WTC11 (cell line): ENCODE measurements at regions not wholly inside any gene's neighbourhood (a gene's known extent, or its start where the extent isn't known, plus 50 kb on each side); places are given as distances from the start of the nearest gene placed in this dataset.

ENCODE experiments used
- ATAC-seq: fragments of 200-7000 bp; cut with Tn5 transposase; 2 replicates; pipeline ENCODE4 v1.10.0; 2021; ENCODE audit warnings: mild to moderate bottlenecking, moderate library complexity
- CTCF ChIA-PET: fragments of 300-600 bp; sonication (Branson Sonifier 250); formaldehyde crosslinking; loops from one replicate; lab custom pipeline; 2021; ENCODE audit warnings: antibody characterized with exemption; lab: Charles Lee
- POLR2A ChIA-PET: fragments of 350-600 bp; sonication (Branson Sonifier 250); formaldehyde crosslinking; loops from one replicate; lab custom pipeline; 2021; ENCODE audit warnings: antibody characterized with exemption; lab: Charles Lee
- DNase-seq: peaks from one replicate; pipeline ENCODE4 v3.0.0; 2021; ENCODE audit warnings: low spot score
- H3K27ac Mint-ChIP-seq: 2 replicates; pipeline ENCODE4 v1.8.0; 2021; ENCODE audit warnings: mixed read lengths
- H3K27me3 Mint-ChIP-seq: 2 replicates; pipeline ENCODE4 v1.8.0; 2021; ENCODE audit warnings: low read depth, mild to moderate bottlenecking, moderate library complexity, mixed read lengths
- H3K36me3 Mint-ChIP-seq: 2 replicates; pipeline ENCODE4 v1.8.0; 2021; ENCODE audit warnings: mixed read lengths
- H3K4me1 Mint-ChIP-seq: 2 replicates; pipeline ENCODE4 v1.8.0; 2022; ENCODE audit warnings: mixed read lengths
- H3K4me3 Mint-ChIP-seq: 2 replicates; pipeline ENCODE4 v1.8.0; 2021; ENCODE audit warnings: mild to moderate bottlenecking, moderate library complexity, mixed read lengths
- H3K9me3 Mint-ChIP-seq: 2 replicates; pipeline ENCODE4 v1.8.0; 2021; ENCODE audit warnings: mixed read lengths
- GABPB1 ChIP-seq: sonication (generic); formaldehyde crosslinking; IDR thresholded peaks from 2 replicates; pipeline ENCODE4 v1.8.1; 2023; ENCODE audit warnings: mild to moderate bottlenecking, missing genetic modification reagents
- GRHL2 ChIP-seq: fragments of 250-450 bp; sonication (Bioruptor Pico); IDR thresholded peaks from 2 replicates; pipeline ENCODE4 v1.8.0; 2022; ENCODE audit warnings: mild to moderate bottlenecking, moderate library complexity; ENCODE audit not compliant: insufficient replicate concordance, severe bottlenecking
- KAT7 ChIP-seq: sonication (generic); formaldehyde crosslinking; IDR thresholded peaks from 2 replicates; pipeline ENCODE4 v1.8.1; 2023; ENCODE audit warnings: missing genetic modification reagents, mild to moderate bottlenecking, borderline replicate concordance
- MXD4 ChIP-seq: fragments of 250-450 bp; sonication (Bioruptor Pico); IDR thresholded peaks from 2 replicates; pipeline ENCODE4 v1.8.0; 2021; ENCODE audit warnings: mild to moderate bottlenecking, moderate library complexity, borderline replicate concordance
- NFE2L1 ChIP-seq: sonication (generic); formaldehyde crosslinking; IDR thresholded peaks from 2 replicates; pipeline ENCODE4 v1.8.1; 2023; ENCODE audit warnings: missing genetic modification reagents
- NFYB ChIP-seq: sonication (generic); formaldehyde crosslinking; conservative IDR thresholded peaks from 2 replicates; pipeline ENCODE4 v1.8.0; 2022; ENCODE audit warnings: low read depth, missing genetic modification reagents
- NR2C2 ChIP-seq: sonication (generic); formaldehyde crosslinking; IDR thresholded peaks from 2 replicates; pipeline ENCODE4 v1.8.0; 2022; ENCODE audit warnings: mild to moderate bottlenecking, missing genetic modification reagents
- OVOL2 ChIP-seq: fragments of 250-450 bp; sonication (Bioruptor Pico); IDR thresholded peaks from 2 replicates; pipeline ENCODE4 v1.9.0; 2021; ENCODE audit warnings: mild to moderate bottlenecking, borderline replicate concordance
- TEAD1 ChIP-seq: sonication (generic); formaldehyde crosslinking; IDR thresholded peaks from 2 replicates; pipeline ENCODE4 v1.8.0; 2022; ENCODE audit warnings: mild to moderate bottlenecking, missing genetic modification reagents
- ZNF121 ChIP-seq: sonication (generic); formaldehyde crosslinking; IDR thresholded peaks from 2 replicates; pipeline ENCODE4 v1.8.0; 2023; ENCODE audit warnings: missing genetic modification reagents
- ZNF263 ChIP-seq: sonication (generic); formaldehyde crosslinking; IDR thresholded peaks from 2 replicates; pipeline ENCODE4 v1.8.1; 2022; ENCODE audit warnings: low read depth, mild to moderate bottlenecking, moderate library complexity, missing genetic modification reagents
- ZNF396 ChIP-seq: fragments of 250-450 bp; sonication (Bioruptor Pico); IDR thresholded peaks from 2 replicates; pipeline ENCODE4 v1.8.0; 2021; ENCODE audit warnings: mild to moderate bottlenecking, moderate library complexity, borderline replicate concordance
- TF ChIP-seq, protein P1 (sequence below): sonication (generic); formaldehyde crosslinking; IDR thresholded peaks from 2 replicates; pipeline ENCODE4 v1.8.1; 2022; ENCODE audit warnings: missing genetic modification reagents, borderline replicate concordance
- TF ChIP-seq, protein P2 (sequence below): fragments of 250-450 bp; sonication (Bioruptor Pico); IDR thresholded peaks from 2 replicates; pipeline ENCODE4 v1.9.0; 2021; ENCODE audit warnings: mild to moderate bottlenecking
- TF ChIP-seq, protein P3 (sequence below): sonication (generic); formaldehyde crosslinking; IDR thresholded peaks from 2 replicates; pipeline ENCODE4 v1.8.1; 2023; ENCODE audit warnings: mild to moderate bottlenecking, missing genetic modification reagents, moderate library complexity
- TF ChIP-seq, protein P4 (sequence below): fragments of 250-450 bp; sonication (Bioruptor Pico); IDR thresholded peaks from 2 replicates; pipeline ENCODE4 v1.9.0; 2021; ENCODE audit warnings: mild to moderate bottlenecking, borderline replicate concordance
- TF ChIP-seq, protein P5 (sequence below): sonication (generic); formaldehyde crosslinking; IDR thresholded peaks from 2 replicates; pipeline ENCODE4 v1.8.0; 2022; ENCODE audit warnings: mild to moderate bottlenecking, missing genetic modification reagents

DNA sequence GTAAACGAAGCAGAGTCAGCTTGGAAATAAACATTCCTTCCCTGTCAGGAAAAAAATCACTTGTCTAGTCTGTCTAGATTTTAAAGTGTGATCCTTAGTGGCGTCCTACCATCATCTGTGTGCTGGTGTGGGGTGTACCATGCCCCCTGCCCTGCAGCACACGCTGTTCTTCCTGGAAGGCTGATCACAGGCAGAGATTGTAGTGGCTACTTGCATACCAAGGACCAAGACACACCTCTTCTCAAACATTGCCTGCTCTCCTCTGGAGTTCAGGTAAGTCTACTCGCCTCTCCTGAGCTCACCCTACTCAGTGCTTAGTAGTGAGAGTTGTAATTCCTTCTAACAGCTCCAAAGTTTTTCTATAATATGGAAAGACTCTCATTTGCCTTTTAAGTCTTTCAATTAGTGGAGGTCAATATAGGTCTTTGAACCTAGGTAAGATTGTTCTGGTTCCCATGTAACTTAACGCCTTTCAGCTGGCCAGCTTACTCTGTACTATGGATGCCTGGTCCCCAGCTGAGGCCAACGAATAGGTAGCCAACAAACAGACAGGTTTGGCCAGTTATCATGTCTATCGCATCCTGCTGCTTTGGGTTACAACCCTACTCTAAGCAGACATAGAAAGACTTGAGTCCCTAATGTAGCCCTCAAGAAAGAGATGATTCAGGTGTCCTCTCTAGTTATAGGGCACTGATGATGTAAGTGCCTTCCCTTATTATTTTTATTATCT is 55.4 kb downstream of the XCL1 start:
- Mint-ChIP-seq H3K4me1 (no peaks in the 10 kb centered on the region), H3K9me3 (no peaks in the 10 kb centered on the region), H3K27me3 (no peaks in the 10 kb centered on the region; the same call in 1 of the 2 replicates), H3K27ac (no peak overlapping the region), H3K4me3 (no peak overlapping the region), H3K36me3 (no peaks in the 10 kb centered on the region)
- ATAC-seq: peak; percentile 16; the same call in 1 of the 2 replicates
- DNase-seq: no peak
- POLR2A ChIA-PET: no interaction called here
- TF ChIP-seq ZNF396 (CRISPR knock-in tag) (no peak), NR2C2 (CRISPR knock-in tag) (no peak)
- CTCF ChIA-PET: interaction anchor here (0.5 kb wide), 1 partner anchor 524 kb away, joined by 4 read pairs; no protein-coding TSS in a partner anchor

DNA sequence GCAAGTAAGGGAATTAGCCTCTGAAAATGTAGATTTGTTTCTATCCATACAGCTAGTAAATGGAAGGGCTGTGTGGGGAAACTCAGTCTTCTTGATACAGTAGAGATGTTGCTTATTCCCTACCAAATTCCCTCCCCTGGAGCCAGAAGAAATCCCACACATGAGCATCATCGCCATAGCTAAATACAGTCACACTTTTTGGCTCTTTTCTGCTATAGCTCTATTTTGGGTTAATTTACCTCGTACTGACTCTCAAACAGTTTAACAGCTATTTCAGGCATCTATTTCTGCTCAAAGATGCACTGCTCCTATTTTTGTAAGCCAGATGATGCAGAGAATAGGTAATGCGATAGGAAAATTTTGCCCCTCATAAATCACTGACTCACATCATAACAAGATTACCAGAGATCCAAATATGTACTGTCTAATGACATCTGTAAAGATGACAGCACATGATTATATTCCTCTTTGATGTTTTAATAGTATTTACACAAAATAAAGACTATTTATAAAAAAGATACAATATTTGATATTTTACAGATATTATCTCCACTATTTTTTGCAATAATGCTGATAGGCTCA is 58.6 kb downstream of the XCL1 start:
- POLR2A ChIA-PET: no interaction called here
- ATAC-seq: no peak
- Mint-ChIP-seq H3K4me1 (no peaks in the 10 kb centered on the region), H3K36me3 (no peaks in the 10 kb centered on the region), H3K9me3 (no peaks in the 10 kb centered on the region), H3K27me3 (no peaks in the 10 kb centered on the region), H3K4me3 (no peak overlapping the region), H3K27ac (no peak overlapping the region)
- no peak for TF ChIP-seq TEAD1 (CRISPR knock-in tag)
- no peak for TF ChIP-seq GRHL2 (CRISPR knock-in tag)
- no peak for TF ChIP-seq MXD4
- TF ChIP-seq GABPB1 (CRISPR knock-in tag): no peak
- TF ChIP-seq, protein P1, sequence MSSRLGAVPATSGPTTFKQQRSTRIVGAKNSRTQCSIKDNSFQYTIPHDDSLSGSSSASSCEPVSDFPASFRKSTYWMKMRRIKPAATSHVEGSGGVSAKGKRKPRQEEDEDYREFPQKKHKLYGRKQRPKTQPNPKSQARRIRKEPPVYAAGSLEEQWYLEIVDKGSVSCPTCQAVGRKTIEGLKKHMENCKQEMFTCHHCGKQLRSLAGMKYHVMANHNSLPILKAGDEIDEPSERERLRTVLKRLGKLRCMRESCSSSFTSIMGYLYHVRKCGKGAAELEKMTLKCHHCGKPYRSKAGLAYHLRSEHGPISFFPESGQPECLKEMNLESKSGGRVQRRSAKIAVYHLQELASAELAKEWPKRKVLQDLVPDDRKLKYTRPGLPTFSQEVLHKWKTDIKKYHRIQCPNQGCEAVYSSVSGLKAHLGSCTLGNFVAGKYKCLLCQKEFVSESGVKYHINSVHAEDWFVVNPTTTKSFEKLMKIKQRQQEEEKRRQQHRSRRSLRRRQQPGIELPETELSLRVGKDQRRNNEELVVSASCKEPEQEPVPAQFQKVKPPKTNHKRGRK (CRISPR knock-in tag): no peak
- TF ChIP-seq NFYB (CRISPR knock-in tag): no peak
- TF ChIP-seq KAT7 (CRISPR knock-in tag): no peak
- TF ChIP-seq, protein P2, sequence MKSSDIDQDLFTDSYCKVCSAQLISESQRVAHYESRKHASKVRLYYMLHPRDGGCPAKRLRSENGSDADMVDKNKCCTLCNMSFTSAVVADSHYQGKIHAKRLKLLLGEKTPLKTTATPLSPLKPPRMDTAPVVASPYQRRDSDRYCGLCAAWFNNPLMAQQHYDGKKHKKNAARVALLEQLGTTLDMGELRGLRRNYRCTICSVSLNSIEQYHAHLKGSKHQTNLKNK (CRISPR knock-in tag): no peak
- no peak for TF ChIP-seq ZNF263 (CRISPR knock-in tag)
- TF ChIP-seq, protein P3, sequence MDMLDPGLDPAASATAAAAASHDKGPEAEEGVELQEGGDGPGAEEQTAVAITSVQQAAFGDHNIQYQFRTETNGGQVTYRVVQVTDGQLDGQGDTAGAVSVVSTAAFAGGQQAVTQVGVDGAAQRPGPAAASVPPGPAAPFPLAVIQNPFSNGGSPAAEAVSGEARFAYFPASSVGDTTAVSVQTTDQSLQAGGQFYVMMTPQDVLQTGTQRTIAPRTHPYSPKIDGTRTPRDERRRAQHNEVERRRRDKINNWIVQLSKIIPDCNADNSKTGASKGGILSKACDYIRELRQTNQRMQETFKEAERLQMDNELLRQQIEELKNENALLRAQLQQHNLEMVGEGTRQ (CRISPR knock-in tag): no peak
- CTCF ChIA-PET: interaction anchor here (1.0 kb wide), 1 partner anchor 32 kb away, joined by 4 read pairs; no protein-coding TSS in a partner anchor
- no peak for DNase-seq

DNA sequence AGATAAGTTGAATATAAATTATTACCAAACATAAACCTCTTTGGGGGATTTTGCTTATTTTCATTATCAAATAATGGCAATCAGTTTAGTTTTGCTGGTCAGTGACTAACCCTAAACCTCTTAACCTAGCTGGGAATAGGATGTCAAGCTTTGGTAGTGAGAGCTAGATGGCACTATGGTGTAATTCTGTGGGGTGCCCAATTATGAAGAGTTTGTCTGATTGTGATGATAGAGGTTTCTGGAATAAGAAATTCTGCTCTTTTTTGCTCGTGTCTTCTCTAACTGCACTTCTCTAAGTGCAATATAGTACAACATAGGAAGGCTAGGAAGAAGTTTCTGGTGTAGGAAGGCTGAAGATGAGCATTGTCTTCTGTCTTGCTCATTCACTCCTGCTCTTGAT is 59.8 kb downstream of the XCL1 start:
- H3K27ac Mint-ChIP-seq: no peak overlapping the region
- ATAC-seq (no peak), DNase-seq (no peak)
- ChIA-PET POLR2A (no interaction called here), CTCF (interaction anchor here (0.7 to 2.6 kb wide), 7 partner anchors 9 to 712 kb away, joined by 3 to 20 read pairs (median 4); no protein-coding TSS in a partner anchor)
- H3K4me1 Mint-ChIP-seq: peaks cover 3% of the 10 kb centered on the region; the same call in 1 of the 2 replicates
- no peaks in the 10 kb centered on the region for H3K36me3 Mint-ChIP-seq
- H3K27me3 Mint-ChIP-seq: no peaks in the 10 kb centered on the region
- H3K9me3 Mint-ChIP-seq: no peaks in the 10 kb centered on the region
- no peak overlapping the region for H3K4me3 Mint-ChIP-seq
- TF ChIP-seq OVOL2 (CRISPR knock-in tag) (no peak), NFE2L1 (CRISPR knock-in tag) (no peak), ZNF121 (CRISPR knock-in tag) (no peak)
- TF ChIP-seq, protein P2 (CRISPR knock-in tag): no peak
- TF ChIP-seq, protein P4, sequence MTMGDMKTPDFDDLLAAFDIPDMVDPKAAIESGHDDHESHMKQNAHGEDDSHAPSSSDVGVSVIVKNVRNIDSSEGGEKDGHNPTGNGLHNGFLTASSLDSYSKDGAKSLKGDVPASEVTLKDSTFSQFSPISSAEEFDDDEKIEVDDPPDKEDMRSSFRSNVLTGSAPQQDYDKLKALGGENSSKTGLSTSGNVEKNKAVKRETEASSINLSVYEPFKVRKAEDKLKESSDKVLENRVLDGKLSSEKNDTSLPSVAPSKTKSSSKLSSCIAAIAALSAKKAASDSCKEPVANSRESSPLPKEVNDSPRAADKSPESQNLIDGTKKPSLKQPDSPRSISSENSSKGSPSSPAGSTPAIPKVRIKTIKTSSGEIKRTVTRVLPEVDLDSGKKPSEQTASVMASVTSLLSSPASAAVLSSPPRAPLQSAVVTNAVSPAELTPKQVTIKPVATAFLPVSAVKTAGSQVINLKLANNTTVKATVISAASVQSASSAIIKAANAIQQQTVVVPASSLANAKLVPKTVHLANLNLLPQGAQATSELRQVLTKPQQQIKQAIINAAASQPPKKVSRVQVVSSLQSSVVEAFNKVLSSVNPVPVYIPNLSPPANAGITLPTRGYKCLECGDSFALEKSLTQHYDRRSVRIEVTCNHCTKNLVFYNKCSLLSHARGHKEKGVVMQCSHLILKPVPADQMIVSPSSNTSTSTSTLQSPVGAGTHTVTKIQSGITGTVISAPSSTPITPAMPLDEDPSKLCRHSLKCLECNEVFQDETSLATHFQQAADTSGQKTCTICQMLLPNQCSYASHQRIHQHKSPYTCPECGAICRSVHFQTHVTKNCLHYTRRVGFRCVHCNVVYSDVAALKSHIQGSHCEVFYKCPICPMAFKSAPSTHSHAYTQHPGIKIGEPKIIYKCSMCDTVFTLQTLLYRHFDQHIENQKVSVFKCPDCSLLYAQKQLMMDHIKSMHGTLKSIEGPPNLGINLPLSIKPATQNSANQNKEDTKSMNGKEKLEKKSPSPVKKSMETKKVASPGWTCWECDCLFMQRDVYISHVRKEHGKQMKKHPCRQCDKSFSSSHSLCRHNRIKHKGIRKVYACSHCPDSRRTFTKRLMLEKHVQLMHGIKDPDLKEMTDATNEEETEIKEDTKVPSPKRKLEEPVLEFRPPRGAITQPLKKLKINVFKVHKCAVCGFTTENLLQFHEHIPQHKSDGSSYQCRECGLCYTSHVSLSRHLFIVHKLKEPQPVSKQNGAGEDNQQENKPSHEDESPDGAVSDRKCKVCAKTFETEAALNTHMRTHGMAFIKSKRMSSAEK (CRISPR knock-in tag): no peak
- TF ChIP-seq, protein P5, sequence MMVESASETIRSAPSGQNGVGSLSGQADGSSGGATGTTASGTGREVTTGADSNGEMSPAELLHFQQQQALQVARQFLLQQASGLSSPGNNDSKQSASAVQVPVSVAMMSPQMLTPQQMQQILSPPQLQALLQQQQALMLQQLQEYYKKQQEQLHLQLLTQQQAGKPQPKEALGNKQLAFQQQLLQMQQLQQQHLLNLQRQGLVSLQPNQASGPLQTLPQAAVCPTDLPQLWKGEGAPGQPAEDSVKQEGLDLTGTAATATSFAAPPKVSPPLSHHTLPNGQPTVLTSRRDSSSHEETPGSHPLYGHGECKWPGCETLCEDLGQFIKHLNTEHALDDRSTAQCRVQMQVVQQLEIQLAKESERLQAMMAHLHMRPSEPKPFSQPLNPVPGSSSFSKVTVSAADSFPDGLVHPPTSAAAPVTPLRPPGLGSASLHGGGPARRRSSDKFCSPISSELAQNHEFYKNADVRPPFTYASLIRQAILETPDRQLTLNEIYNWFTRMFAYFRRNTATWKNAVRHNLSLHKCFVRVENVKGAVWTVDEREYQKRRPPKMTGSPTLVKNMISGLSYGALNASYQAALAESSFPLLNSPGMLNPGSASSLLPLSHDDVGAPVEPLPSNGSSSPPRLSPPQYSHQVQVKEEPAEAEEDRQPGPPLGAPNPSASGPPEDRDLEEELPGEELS: no peak
